IMR-90 (cell line): ENCODE measurements at regions not wholly inside any gene's neighbourhood (a gene's known extent, or its start where the extent isn't known, plus 50 kb on each side); places are given as distances from the start of the nearest gene placed in this dataset.

Experiments used
- ATAC-seq: fragments of 200-7000 bp; cut with Tn5 transposase; 2 replicates; pipeline ENCODE4 v1.9.1; 2020; ENCODE audit warnings: low read depth, mild to moderate bottlenecking, moderate library complexity
- BruUV-seq: library from RNA; stranded (reverse); fragments of 400-500 nt; replicated peaks from 2 replicates; lab custom pipeline; 2021; lab: Mats Ljungman, UMichigan
- CTCF ChIA-PET: fragments of 300-600 bp; formaldehyde crosslinking; extraction: SDS; loops from one replicate; lab custom pipeline; 2021; ENCODE audit warnings: antibody characterized with exemption; lab: Yijun Ruan, JAX
- POLR2A ChIA-PET: fragments of 300-600 bp; sonication (Branson Sonifier 250); formaldehyde crosslinking; loops from one replicate; lab custom pipeline; 2022; ENCODE audit warnings: antibody characterized with exemption; ENCODE audit not compliant: unreplicated experiment; lab: Charles Lee
- DNase-seq: peaks from one replicate; pipeline ENCODE4 v3.0.0; 2013
- H2AFZ ChIP-seq: replicated peaks from 2 replicates; pipeline ENCODE3; 2013; ENCODE audit warnings: low read length, mild to moderate bottlenecking; ENCODE audit not compliant: poor library complexity
- H2AK5ac ChIP-seq: 2 replicates; pipeline ENCODE4 v1.6.1; 2013; ENCODE audit warnings: low read depth, low read length, inconsistent platforms
- H2AK9ac ChIP-seq: replicated peaks from 2 replicates; pipeline ENCODE3; 2013; ENCODE audit warnings: mild to moderate bottlenecking, low read depth, low read length, moderate library complexity; ENCODE audit not compliant: poor library complexity
- H2BK120ac ChIP-seq: 2 replicates; pipeline ENCODE4 v1.6.1; 2013; ENCODE audit warnings: low read depth, low read length, inconsistent platforms
- H2BK15ac ChIP-seq: 3 replicates; pipeline ENCODE4 v1.6.1; 2013; ENCODE audit warnings: low read depth, low read length, inconsistent platforms
- H2BK20ac ChIP-seq: 2 replicates; pipeline ENCODE4 v1.6.1; 2013; ENCODE audit warnings: low read depth, mild to moderate bottlenecking, inconsistent platforms, low read length, moderate library complexity
- H2BK5ac ChIP-seq: 2 replicates; pipeline ENCODE4 v1.6.1; 2013; ENCODE audit warnings: mild to moderate bottlenecking, low read depth, low read length, inconsistent platforms; ENCODE audit not compliant: poor library complexity, severe bottlenecking
- H3K14ac ChIP-seq: replicated peaks from 2 replicates; pipeline ENCODE4 v1.6.1; 2013; ENCODE audit warnings: low read depth, low read length, inconsistent platforms
- H3K18ac ChIP-seq: 2 replicates; pipeline ENCODE4 v1.6.1; 2013; ENCODE audit warnings: low read depth, low read length, control low read depth
- H3K23ac ChIP-seq: 2 replicates; pipeline ENCODE4 v1.6.1; 2013; ENCODE audit warnings: low read depth, low read length, inconsistent platforms
- H3K27ac ChIP-seq: 2 replicates; pipeline ENCODE4 v1.5.1; 2013; ENCODE audit warnings: mild to moderate bottlenecking, control low read depth, low read length; ENCODE audit not compliant: insufficient read depth
- H3K27me3 ChIP-seq: 2 replicates; pipeline ENCODE4 v1.6.1; 2013; ENCODE audit warnings: low read length; ENCODE audit not compliant: control insufficient read depth, insufficient read depth
- H3K36me3 ChIP-seq: 2 replicates; pipeline ENCODE4 v1.6.1; 2013; ENCODE audit warnings: low read length, mixed read lengths; ENCODE audit not compliant: control insufficient read depth, insufficient read depth
- H3K4ac ChIP-seq: 2 replicates; pipeline ENCODE4 v1.6.1; 2013; ENCODE audit warnings: low read depth, low read length, inconsistent platforms
- H3K4me1 ChIP-seq: 2 replicates; pipeline ENCODE4 v1.6.1; 2013; ENCODE audit warnings: low read length, mixed read lengths; ENCODE audit not compliant: control insufficient read depth, insufficient read depth
- H3K4me2 ChIP-seq: 2 replicates; pipeline ENCODE4 v1.6.1; 2013; ENCODE audit warnings: low read depth, mild to moderate bottlenecking, control low read depth, low read length, moderate library complexity
- H3K4me3 ChIP-seq: 2 replicates; pipeline ENCODE4 v1.5.1; 2013; ENCODE audit warnings: low read depth, mild to moderate bottlenecking, control low read depth, low read length, moderate library complexity; ENCODE audit not compliant: insufficient read depth
- H3K56ac ChIP-seq: 2 replicates; pipeline ENCODE4 v1.6.1; 2013; ENCODE audit warnings: low read length, inconsistent platforms; ENCODE audit not compliant: insufficient read depth; ENCODE audit errors: extremely low read depth
- H3K79me1 ChIP-seq, 2 experiments: 2 replicates each; pipeline ENCODE4 v1.6.1; 2013; ENCODE audit warnings: low read length in 2 of 2, inconsistent platforms in 1 of 2, low read depth in 1 of 2
- H3K9ac ChIP-seq: 2 replicates; pipeline ENCODE4 v1.6.1; 2013; ENCODE audit warnings: low read depth, low read length, control low read depth
- H3K9me1 ChIP-seq: 2 replicates; pipeline ENCODE4 v1.6.1; 2013; ENCODE audit warnings: low read length, inconsistent platforms; ENCODE audit not compliant: insufficient read depth
- H3K9me3 ChIP-seq: 2 replicates; pipeline ENCODE4 v1.6.1; 2013; ENCODE audit warnings: low read length; ENCODE audit not compliant: control insufficient read depth, insufficient read depth
- H4K20me1 ChIP-seq: 2 replicates; pipeline ENCODE4 v1.6.1; 2013; ENCODE audit warnings: low read length, inconsistent platforms; ENCODE audit not compliant: insufficient read depth
- H4K5ac ChIP-seq: 2 replicates; pipeline ENCODE4 v1.6.1; 2013; ENCODE audit warnings: mild to moderate bottlenecking, low read depth, low read length, control low read depth
- H4K8ac ChIP-seq, 2 experiments: 2 replicates each; pipeline ENCODE4 v1.6.1; 2013; ENCODE audit warnings: low read depth in 2 of 2, low read length in 2 of 2, control low read depth in 1 of 2, inconsistent platforms in 1 of 2
- H4K91ac ChIP-seq: 2 replicates; pipeline ENCODE4 v1.6.1; 2013; ENCODE audit warnings: low read depth, low read length, inconsistent platforms; ENCODE audit not compliant: insufficient read depth
- BHLHE40 ChIP-seq: fragments of 150-350 bp; IDR thresholded peaks from 2 replicates; pipeline ENCODE4 v1.6.1; 2016; ENCODE audit warnings: mild to moderate bottlenecking, low read depth, low read length
- CEBPB ChIP-seq: IDR thresholded peaks from 2 replicates; pipeline ENCODE4 v1.6.1; 2012; ENCODE audit warnings: low read depth, low read length, improper control_type of control experiment
- CHD1 ChIP-seq: IDR thresholded peaks from 2 replicates; pipeline ENCODE4 v1.6.1; 2012; ENCODE audit warnings: low read depth, low read length, improper control_type of control experiment
- CTCF ChIP-seq: conservative IDR thresholded peaks from 2 replicates; pipeline ENCODE4 v1.5.1; 2012; ENCODE audit warnings: mild to moderate bottlenecking, low read depth, low read length, improper control_type of control experiment
- ELK1 ChIP-seq: fragments of 150-350 bp; IDR thresholded peaks from 2 replicates; pipeline ENCODE4 v1.6.1; 2016; ENCODE audit warnings: low read depth, mild to moderate bottlenecking, low read length, moderate library complexity, borderline replicate concordance
- FOS ChIP-seq: fragments of 150-350 bp; IDR thresholded peaks from 2 replicates; pipeline ENCODE4 v1.6.1; 2016; ENCODE audit warnings: low read depth, low read length
- MAFK ChIP-seq: IDR thresholded peaks from 2 replicates; pipeline ENCODE4 v1.6.1; 2012; ENCODE audit warnings: low read depth, low read length, improper control_type of control experiment
- MAZ ChIP-seq: IDR thresholded peaks from 2 replicates; pipeline ENCODE4 v1.6.1; 2012; ENCODE audit warnings: low read depth, mild to moderate bottlenecking, low read length, improper control_type of control experiment, moderate library complexity, borderline replicate concordance
- MXI1 ChIP-seq: IDR thresholded peaks from 2 replicates; pipeline ENCODE4 v1.6.1; 2012; ENCODE audit warnings: low read depth, mild to moderate bottlenecking, low read length, moderate library complexity, borderline replicate concordance
- NFE2L2 ChIP-seq: fragments of 150-350 bp; IDR thresholded peaks from 2 replicates; pipeline ENCODE4 v1.6.1; 2016; ENCODE audit warnings: low read depth, mild to moderate bottlenecking, low read length
- POLR2A ChIP-seq: IDR thresholded peaks from 2 replicates; pipeline ENCODE4 v1.6.1; 2012; ENCODE audit warnings: mild to moderate bottlenecking, low read depth, low read length
- RAD21 ChIP-seq: IDR thresholded peaks from 2 replicates; pipeline ENCODE4 v1.6.1; 2012; ENCODE audit warnings: low read length, improper control_type of control experiment
- RCOR1 ChIP-seq: IDR thresholded peaks from 2 replicates; pipeline ENCODE4 v1.6.1; 2012; ENCODE audit warnings: mild to moderate bottlenecking, low read length, improper control_type of control experiment; ENCODE audit not compliant: insufficient replicate concordance
- RFX5 ChIP-seq: IDR thresholded peaks from 2 replicates; pipeline ENCODE4 v1.8.0; 2012; ENCODE audit warnings: low read depth, mild to moderate bottlenecking, low read length, moderate library complexity
- SMC3 ChIP-seq: fragments of 150-350 bp; IDR thresholded peaks from 2 replicates; pipeline ENCODE4 v1.6.1; 2016; ENCODE audit warnings: low read depth, mild to moderate bottlenecking, antibody characterized with exemption, low read length, moderate library complexity
- WGBS, 2 experiments: methylation state at CpG; one replicate each; pipeline versions ENCODE4 v1.1.5 to v1.1.7; 2013; ENCODE audit warnings: missing lambda C conversion rate in 2 of 2; ENCODE audit not compliant: insufficient read length in 1 of 2; ENCODE audit errors: extremely low coverage in 2 of 2; 5-methylcytosine and 5-hydroxymethylcytosine counted together
- dilution Hi-C: fragments of 300-500 bp; cut with HindIII; formaldehyde crosslinking; loops from one replicate; pipeline ENCODE4 v1.14.3; 2018; ENCODE audit warnings: low sequenced_read_pairs; ENCODE audit not compliant: unreplicated experiment
- in situ Hi-C: fragments of 300-500 bp; cut with MboI; formaldehyde crosslinking; loops from 3 replicates; pipeline ENCODE4 v1.14.3; 2019; ENCODE audit warnings: low sequenced_read_pairs, inconsistent platforms, mixed read lengths
- intact Hi-C: fragments of 100-400 bp; cut with micrococcal nuclease; formaldehyde crosslinking; loops from 2 replicates; pipeline ENCODE4 v1.10.0; 2022
- TF ChIP-seq, protein P1 (sequence below): fragments of 150-350 bp; IDR thresholded peaks from 2 replicates; pipeline ENCODE4 v1.6.1; 2017; ENCODE audit warnings: mild to moderate bottlenecking, antibody characterized with exemption, low read length, low read depth

GRCh38 chr10:78328592-78329404, 295.1 kb downstream of the RPS24 start:
- WGBS, 2 experiments: no CpG with 5 or more reads among the region's 10 CpGs
- H3K14ac ChIP-seq: no peak overlapping the region
- H2AFZ ChIP-seq: no peak overlapping the region
- H3K36me3 ChIP-seq: no peaks in the 10 kb centered on the region
- H3K4me3 ChIP-seq: no peak overlapping the region
- no peak overlapping the region for H2BK20ac ChIP-seq
- H3K9me1 ChIP-seq: no peaks in the 10 kb centered on the region; the same call in 1 of the 2 replicates
- H3K56ac ChIP-seq: no peak overlapping the region
- in situ Hi-C loops: no loop called here
- no peaks in the 10 kb centered on the region for H3K79me1 ChIP-seq
- H3K9me3 ChIP-seq: peaks cover 12% of the 10 kb centered on the region
- H4K8ac ChIP-seq: no peak overlapping the region
- POLR2A ChIA-PET: no interaction called here
- H2BK5ac ChIP-seq: no peak overlapping the region
- no peak overlapping the region for H3K27ac ChIP-seq
- H4K5ac ChIP-seq: no peak overlapping the region
- TF ChIP-seq SMC3 (no peak), RAD21 (no peak), NFE2L2 (no peak), RFX5 (no peak), POLR2A (no peak), CTCF (no peak), MXI1 (no peak), MAZ (no peak), CHD1 (no peak), MAFK (no peak), RCOR1 (no peak), CEBPB (no peak), FOS (no peak), ELK1 (no peak), BHLHE40 (no peak)
- TF ChIP-seq, protein P1, sequence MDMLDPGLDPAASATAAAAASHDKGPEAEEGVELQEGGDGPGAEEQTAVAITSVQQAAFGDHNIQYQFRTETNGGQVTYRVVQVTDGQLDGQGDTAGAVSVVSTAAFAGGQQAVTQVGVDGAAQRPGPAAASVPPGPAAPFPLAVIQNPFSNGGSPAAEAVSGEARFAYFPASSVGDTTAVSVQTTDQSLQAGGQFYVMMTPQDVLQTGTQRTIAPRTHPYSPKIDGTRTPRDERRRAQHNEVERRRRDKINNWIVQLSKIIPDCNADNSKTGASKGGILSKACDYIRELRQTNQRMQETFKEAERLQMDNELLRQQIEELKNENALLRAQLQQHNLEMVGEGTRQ: no peak
- no peak overlapping the region for H4K91ac ChIP-seq
- no peak overlapping the region for H3K4me2 ChIP-seq
- BruUV-seq: no TSS peak
- CTCF ChIA-PET: no interaction called here
- H3K18ac ChIP-seq: no peak overlapping the region
- no peaks in the 10 kb centered on the region for H4K20me1 ChIP-seq
- no peak overlapping the region for H2AK5ac ChIP-seq
- H2AK9ac ChIP-seq: no peak overlapping the region
- no peak overlapping the region for H2BK15ac ChIP-seq
- H3K4me1 ChIP-seq: peaks cover 3% of the 10 kb centered on the region; the same call in 1 of the 2 replicates
- ATAC-seq (no peak), DNase-seq (no peak)
- no peak overlapping the region for H3K23ac ChIP-seq
- H3K27me3 ChIP-seq: peaks cover 2% of the 10 kb centered on the region; the same call in 1 of the 2 replicates
- no peak overlapping the region for H3K9ac ChIP-seq
- dilution Hi-C loops: no loop called here
- no peak overlapping the region for H3K4ac ChIP-seq
- intact Hi-C loops: no loop called here
- H2BK120ac ChIP-seq: no peak overlapping the region
